T-helper 1 cell treated with Interleukin-12 subunit alpha and Interleukin-12 subunit beta and Interleukin-4 antibody, amounts not matched to agents 30 μg/mL and 1 μg/mL, for 36 hours (primary cell): ENCODE measurements at regions not wholly inside any gene's neighbourhood (a gene's known extent, or its start where the extent isn't known, plus 50 kb on each side); places are given as distances from the start of the nearest gene placed in this dataset.
"Not testable (repeated sequence)": the region's sequence is repeated elsewhere in the genome, so short reads cannot be mapped to it uniquely, and the experiment has no call there.

Experiments
- H3K27ac Mint-ChIP-seq: one replicate; pipeline ENCODE4 v1.8.0; 2021; ENCODE audit warnings: mild to moderate bottlenecking, mixed read lengths
- H3K27me3 Mint-ChIP-seq: one replicate; pipeline ENCODE4 v1.8.0; 2021; ENCODE audit warnings: low read depth, mixed read lengths
- H3K36me3 Mint-ChIP-seq: one replicate; pipeline ENCODE4 v1.8.0; 2021; ENCODE audit warnings: low read depth, mixed read lengths
- H3K4me1 Mint-ChIP-seq: one replicate; pipeline ENCODE4 v1.8.0; 2021; ENCODE audit warnings: low read depth, mixed read lengths
- H3K4me3 Mint-ChIP-seq: one replicate; pipeline ENCODE4 v1.8.0; 2021; ENCODE audit warnings: mild to moderate bottlenecking, moderate library complexity, mixed read lengths
- H3K9me3 Mint-ChIP-seq: one replicate; pipeline ENCODE4 v1.8.0; 2021; ENCODE audit warnings: mixed read lengths

DNA sequence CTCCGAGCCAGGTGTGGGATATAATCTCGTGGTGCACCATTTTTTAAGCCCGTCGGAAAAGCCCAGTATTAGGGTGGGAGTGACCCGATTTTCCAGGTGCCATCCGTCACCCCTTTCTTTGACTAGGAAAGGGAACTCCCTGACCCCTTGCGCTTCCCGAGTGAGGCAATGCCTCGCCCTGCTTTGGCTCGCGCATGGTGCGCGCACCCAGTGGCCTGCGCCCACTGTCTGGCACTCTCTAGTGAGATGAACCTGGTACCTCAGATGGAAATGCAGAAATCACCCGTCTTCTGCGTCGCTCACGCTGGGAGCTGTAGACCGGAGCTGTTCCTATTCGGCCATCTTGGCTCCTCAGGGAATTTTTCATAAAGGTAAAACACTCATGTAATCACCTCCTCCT, 63.9 kb downstream of the RWDD3 start:
- H3K27me3 Mint-ChIP-seq, H3K27ac Mint-ChIP-seq, H3K9me3 Mint-ChIP-seq, H3K4me1 Mint-ChIP-seq, H3K4me3 Mint-ChIP-seq, H3K36me3 Mint-ChIP-seq: not testable (repeated sequence)

GRCh38 chr1:95301091-95301490, 67.1 kb downstream of the RWDD3 start:
- no peak overlapping the region for H3K27ac Mint-ChIP-seq

DNA sequence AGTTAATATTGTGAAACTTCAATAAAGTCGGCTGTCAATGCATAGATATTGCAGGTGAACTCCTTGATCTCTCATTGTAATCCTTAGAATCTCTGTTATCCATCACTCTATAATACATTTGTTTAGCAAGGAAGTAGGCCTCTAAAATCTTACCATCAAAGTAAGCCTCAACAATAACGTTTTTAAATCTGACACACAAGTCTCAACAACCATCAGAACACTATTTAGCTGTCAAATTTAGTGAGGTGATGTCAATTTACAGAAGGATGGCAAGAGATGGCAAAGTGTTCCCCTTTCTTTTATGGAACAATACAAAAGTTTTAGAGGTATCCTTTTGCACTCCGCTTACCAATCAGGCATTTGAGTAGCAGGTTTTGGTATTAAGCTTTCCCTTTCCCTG, 67.6 kb downstream of the RWDD3 start:
- no peak overlapping the region for H3K4me3 Mint-ChIP-seq

More at GRCh38 chr1:95301091-95301490, 67.1 kb downstream of the RWDD3 start:
- H3K36me3 Mint-ChIP-seq: no peaks in the 10 kb centered on the region
- H3K27me3 Mint-ChIP-seq: no peaks in the 10 kb centered on the region
- H3K4me1 Mint-ChIP-seq: no peaks in the 10 kb centered on the region
- H3K9me3 Mint-ChIP-seq: no peaks in the 10 kb centered on the region
- H3K4me3 Mint-ChIP-seq: no peak overlapping the region

GRCh38 chr1:95304803-95305202, 70.8 kb downstream of the RWDD3 start:
- Mint-ChIP-seq H3K27me3 (no peaks in the 10 kb centered on the region), H3K27ac (no peak overlapping the region), H3K4me1 (no peaks in the 10 kb centered on the region), H3K36me3 (no peaks in the 10 kb centered on the region), H3K9me3 (no peaks in the 10 kb centered on the region), H3K4me3 (no peak overlapping the region)

More for the DNA sequence above, 67.6 kb downstream of the RWDD3 start:
- H3K4me1 Mint-ChIP-seq: no peaks in the 10 kb centered on the region
- no peaks in the 10 kb centered on the region for H3K27me3 Mint-ChIP-seq
- no peaks in the 10 kb centered on the region for H3K36me3 Mint-ChIP-seq
- no peak overlapping the region for H3K27ac Mint-ChIP-seq
- H3K9me3 Mint-ChIP-seq: no peaks in the 10 kb centered on the region

GRCh38 chr1:95308276-95309030, 74.4 kb downstream of the RWDD3 start:
- Mint-ChIP-seq H3K27ac (no peak overlapping the region), H3K9me3 (no peaks in the 10 kb centered on the region), H3K4me3 (no peak overlapping the region), H3K36me3 (no peaks in the 10 kb centered on the region), H3K4me1 (no peaks in the 10 kb centered on the region), H3K27me3 (peaks cover 7% of the 10 kb centered on the region)

DNA sequence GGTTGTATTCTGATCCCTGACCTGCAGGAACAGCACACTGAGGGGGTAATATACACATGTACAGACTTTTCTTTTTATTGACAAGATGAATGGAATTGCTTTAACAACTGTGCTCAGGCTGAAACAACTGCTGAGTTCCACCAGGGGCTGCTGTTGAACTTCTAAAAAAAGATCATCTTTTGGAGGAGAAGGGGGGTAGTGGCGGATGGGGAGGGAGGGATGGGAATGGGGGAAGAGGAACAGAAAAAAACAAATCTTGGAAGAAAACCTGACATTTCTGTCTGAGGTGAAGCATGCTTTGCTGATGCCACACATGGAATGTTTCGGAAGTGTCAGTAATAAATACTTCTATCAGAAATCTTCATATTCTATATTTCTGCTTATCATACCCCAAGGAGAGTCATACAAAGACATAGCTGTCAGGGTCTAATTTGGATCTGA, 75.0 kb downstream of the RWDD3 start:
- no peak overlapping the region for H3K4me3 Mint-ChIP-seq
- peaks cover 7% of the 10 kb centered on the region for H3K27me3 Mint-ChIP-seq
- no peaks in the 10 kb centered on the region for H3K4me1 Mint-ChIP-seq
- H3K36me3 Mint-ChIP-seq: no peaks in the 10 kb centered on the region
- no peak overlapping the region for H3K27ac Mint-ChIP-seq
- H3K9me3 Mint-ChIP-seq: no peaks in the 10 kb centered on the region

- Mint-ChIP-seq H3K4me3 (no peak overlapping the region), H3K36me3 (no peaks in the 10 kb centered on the region), H3K4me1 (no peaks in the 10 kb centered on the region), H3K9me3 (no peaks in the 10 kb centered on the region), H3K27ac (no peak overlapping the region), H3K27me3 (peaks cover 7% of the 10 kb centered on the region)
These were observed 77.0 kb downstream of the RWDD3 start for GRCh38 chr1:95311014-95311413.

DNA sequence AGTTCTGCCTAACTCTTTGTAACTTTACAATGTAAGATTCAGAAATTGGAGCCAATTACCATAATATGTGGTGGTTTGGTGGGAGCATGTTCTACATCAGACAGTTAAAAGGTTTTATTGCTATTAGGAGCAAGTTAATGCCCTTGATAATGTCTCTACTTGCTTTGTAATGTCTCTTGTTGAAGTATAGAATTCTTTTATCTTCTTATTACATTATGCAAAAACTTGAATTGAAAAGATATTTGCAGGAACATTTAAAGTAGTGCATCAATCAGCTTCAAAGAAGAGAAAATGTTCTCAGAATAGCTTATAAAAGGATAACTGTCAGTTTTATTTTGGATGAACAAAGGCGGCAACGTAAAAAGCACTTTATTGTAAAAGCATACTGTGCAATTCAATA, 77.8 kb downstream of the RWDD3 start:
- H3K9me3 Mint-ChIP-seq: no peaks in the 10 kb centered on the region
- H3K36me3 Mint-ChIP-seq: no peaks in the 10 kb centered on the region
- H3K4me3 Mint-ChIP-seq: no peak overlapping the region
- peaks cover 7% of the 10 kb centered on the region for H3K27me3 Mint-ChIP-seq
- H3K27ac Mint-ChIP-seq: no peak overlapping the region
- no peaks in the 10 kb centered on the region for H3K4me1 Mint-ChIP-seq

GRCh38 chr1:95312181-95312580, 78.2 kb downstream of the RWDD3 start:
- Mint-ChIP-seq H3K27me3 (peaks cover 7% of the 10 kb centered on the region), H3K9me3 (no peaks in the 10 kb centered on the region), H3K4me1 (no peaks in the 10 kb centered on the region), H3K36me3 (no peaks in the 10 kb centered on the region), H3K27ac (no peak overlapping the region), H3K4me3 (no peak overlapping the region)

DNA sequence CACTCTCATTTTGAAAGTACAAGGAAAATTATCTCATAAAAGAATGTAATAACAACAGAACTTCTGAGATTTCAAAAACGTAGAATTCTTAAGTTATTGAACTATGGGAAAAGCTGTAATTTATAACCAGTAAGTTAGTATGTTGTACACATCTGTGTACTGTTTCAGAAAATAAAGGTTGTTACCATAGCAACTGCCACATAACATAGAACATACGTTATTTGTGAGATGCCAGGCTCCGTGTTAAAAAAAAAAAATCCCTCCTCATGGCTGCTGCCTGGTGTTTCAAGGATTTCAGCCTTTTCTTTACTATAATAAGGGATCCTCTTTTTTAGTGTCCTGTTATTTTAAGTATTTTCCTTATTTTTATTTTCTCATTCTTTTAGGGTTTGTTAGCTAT, 79.5 kb downstream of the RWDD3 start:
- H3K4me1 Mint-ChIP-seq: no peaks in the 10 kb centered on the region
- H3K4me3 Mint-ChIP-seq: no peak overlapping the region
- H3K27me3 Mint-ChIP-seq: peaks cover 7% of the 10 kb centered on the region
- no peaks in the 10 kb centered on the region for H3K9me3 Mint-ChIP-seq
- no peak overlapping the region for H3K27ac Mint-ChIP-seq
- no peaks in the 10 kb centered on the region for H3K36me3 Mint-ChIP-seq

DNA sequence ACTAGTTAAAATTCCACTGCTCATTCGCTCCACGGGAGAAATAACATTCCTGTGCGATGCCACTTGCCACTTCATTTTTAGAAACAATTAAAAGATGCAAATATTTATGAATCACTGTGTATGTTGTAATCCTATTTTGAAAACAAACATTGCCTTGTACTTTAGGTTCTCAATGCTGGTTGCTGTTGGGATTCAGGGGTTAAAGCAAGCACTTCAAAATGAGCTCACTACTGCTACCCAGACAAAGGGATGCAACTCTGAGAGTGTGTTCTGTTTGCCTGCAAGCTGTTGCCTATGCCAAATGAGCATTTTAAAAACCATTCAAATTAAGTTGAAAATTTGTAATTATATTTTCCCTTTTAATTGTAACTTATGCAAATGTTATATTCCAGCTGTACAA, 87.5 kb downstream of the RWDD3 start:
- no peaks in the 10 kb centered on the region for H3K4me1 Mint-ChIP-seq
- no peaks in the 10 kb centered on the region for H3K36me3 Mint-ChIP-seq
- no peaks in the 10 kb centered on the region for H3K9me3 Mint-ChIP-seq
- no peak overlapping the region for H3K4me3 Mint-ChIP-seq
- H3K27me3 Mint-ChIP-seq: no peaks in the 10 kb centered on the region
- no peak overlapping the region for H3K27ac Mint-ChIP-seq

GRCh38 chr1:95323123-95323522, 89.1 kb downstream of the RWDD3 start:
- H3K36me3 Mint-ChIP-seq: no peaks in the 10 kb centered on the region
- H3K4me3 Mint-ChIP-seq: no peak overlapping the region
- H3K27me3 Mint-ChIP-seq: no peaks in the 10 kb centered on the region
- H3K4me1 Mint-ChIP-seq: no peaks in the 10 kb centered on the region
- H3K27ac Mint-ChIP-seq: no peak overlapping the region
- H3K9me3 Mint-ChIP-seq: no peaks in the 10 kb centered on the region

DNA sequence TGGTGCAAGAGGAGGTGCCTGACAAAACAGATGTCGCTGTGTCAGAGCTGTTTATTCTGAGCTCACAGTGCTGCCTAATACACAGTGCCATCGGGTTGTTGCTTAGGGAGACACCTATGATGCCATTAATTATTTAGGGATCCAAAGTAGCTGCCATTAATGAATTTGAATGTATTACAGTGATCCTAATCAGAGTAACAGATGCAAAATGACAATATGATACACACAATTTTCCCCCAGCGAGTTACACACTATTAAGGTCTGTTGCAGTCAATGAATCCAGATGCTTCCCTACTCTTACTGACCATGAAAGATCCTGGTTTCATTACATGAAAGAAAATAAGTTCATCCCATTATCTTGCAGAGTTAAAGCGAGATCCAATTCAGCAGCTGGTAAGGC, 91.3 kb downstream of the RWDD3 start:
- Mint-ChIP-seq H3K27me3 (peaks cover 3% of the 10 kb centered on the region), H3K9me3 (no peaks in the 10 kb centered on the region), H3K36me3 (no peaks in the 10 kb centered on the region), H3K4me1 (no peaks in the 10 kb centered on the region), H3K4me3 (no peak overlapping the region), H3K27ac (no peak overlapping the region)

- Mint-ChIP-seq H3K4me3 (no peak overlapping the region), H3K27me3 (peaks cover 3% of the 10 kb centered on the region), H3K9me3 (no peaks in the 10 kb centered on the region), H3K27ac (no peak overlapping the region), H3K36me3 (no peaks in the 10 kb centered on the region), H3K4me1 (no peaks in the 10 kb centered on the region)
These were observed 92.0 kb downstream of the RWDD3 start for GRCh38 chr1:95326023-95326422.

DNA sequence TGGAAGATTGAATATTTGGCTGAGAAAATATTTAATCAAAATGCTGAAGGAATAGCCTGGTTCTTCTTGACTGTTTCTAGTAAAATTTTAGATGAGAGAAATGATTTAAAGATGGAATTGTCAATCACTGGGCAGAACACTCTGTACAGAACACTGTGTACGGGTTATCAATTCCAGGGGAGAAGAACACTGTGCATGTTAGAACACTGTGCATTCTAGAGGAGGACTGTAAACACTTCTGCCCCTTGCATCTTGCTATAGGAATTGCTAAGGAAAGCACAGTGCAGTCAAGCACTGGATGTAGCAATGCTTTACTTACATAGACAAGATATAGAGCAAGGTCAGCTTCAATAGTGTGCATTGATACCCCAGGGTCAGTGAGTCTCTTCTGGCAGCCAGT, 98.7 kb downstream of the RWDD3 start:
- Mint-ChIP-seq H3K4me1 (no peaks in the 10 kb centered on the region), H3K9me3 (no peaks in the 10 kb centered on the region), H3K27ac (no peak overlapping the region), H3K27me3 (peaks cover 3% of the 10 kb centered on the region), H3K36me3 (no peaks in the 10 kb centered on the region), H3K4me3 (no peak overlapping the region)

DNA sequence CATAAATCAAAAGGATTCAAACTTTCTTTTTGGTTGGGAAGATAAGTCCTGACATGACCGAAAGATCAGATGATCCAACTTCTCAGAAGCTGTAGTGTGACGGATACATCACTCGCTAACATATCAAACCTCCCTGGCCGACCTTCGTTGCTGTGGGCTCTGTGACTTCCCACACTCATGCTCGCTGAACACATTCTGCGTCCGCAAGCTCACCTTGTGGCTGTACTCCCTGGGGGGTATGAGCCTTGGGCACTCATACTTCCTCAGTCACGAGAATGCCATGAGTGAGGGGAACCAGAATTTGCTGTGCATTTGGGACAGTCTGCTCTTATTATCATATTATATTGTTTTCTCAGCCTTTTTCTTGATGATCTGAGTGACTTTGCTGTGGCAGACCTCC, 105.4 kb downstream of the RWDD3 start:
- no peaks in the 10 kb centered on the region for H3K4me1 Mint-ChIP-seq
- no peaks in the 10 kb centered on the region for H3K36me3 Mint-ChIP-seq
- H3K27me3 Mint-ChIP-seq: no peaks in the 10 kb centered on the region

More for the DNA sequence above, 105.4 kb downstream of the RWDD3 start:
- H3K4me3 Mint-ChIP-seq: no peak overlapping the region
- H3K27ac Mint-ChIP-seq: no peak overlapping the region
- H3K9me3 Mint-ChIP-seq: no peaks in the 10 kb centered on the region
